B cell (primary cell): ENCODE measurements at regions not wholly inside any gene's neighbourhood (a gene's known extent, or its start where the extent isn't known, plus 50 kb on each side); places are given as distances from the start of the nearest gene placed in this dataset.

ENCODE experiments used
- ATAC-seq: fragments of 200-7000 bp; cut with Tn5 transposase; one replicate; pipeline ENCODE4 v1.10.0; 2021; ENCODE audit warnings: low read depth, mild to moderate bottlenecking, moderate number of reproducible peaks, moderate library complexity
- CTCF ChIA-PET: fragments of 350-600 bp; sonication (Branson Sonifier 250); formaldehyde crosslinking; loops from one replicate; lab custom pipeline; 2021; ENCODE audit warnings: antibody characterized with exemption, inconsistent platforms; lab: Charles Lee
- POLR2A ChIA-PET: fragments of 350-600 bp; sonication (Branson Sonifier 250); formaldehyde crosslinking; loops from one replicate; lab custom pipeline; 2021; ENCODE audit warnings: antibody characterized with exemption; lab: Charles Lee
- DNase-seq: peaks from one replicate; pipeline ENCODE4 v3.0.0; 2013
- H2AFZ ChIP-seq: 2 replicates; pipeline ENCODE4 v1.6.1; 2012; ENCODE audit warnings: mild to moderate bottlenecking, low read depth, low read length; ENCODE audit not compliant: insufficient read depth, poor library complexity, severe bottlenecking
- H3K27ac ChIP-seq, 2 donors: 1 replicate in 1 of 2; 2 replicates in 1 of 2; pipeline ENCODE4 v1.5.1; 2012 to 2013; ENCODE audit warnings: low read length in 2 of 2, mild to moderate bottlenecking in 2 of 2, moderate library complexity in 1 of 2
- H3K27me3 ChIP-seq, 4 experiments: fragments of 200-600 bp in 1 of 4; sonication (generic) in 1 of 4; replicated peaks in 1 of 4; 1 replicate in 2 of 4; 2 replicates in 2 of 4; pipeline versions ENCODE4 v1.6.1 to v1.7.0; 2013 to 2016; ENCODE audit warnings: low read length in 3 of 4, mild to moderate bottlenecking in 2 of 4, mixed read lengths in 1 of 4, moderate library complexity in 1 of 4; ENCODE audit not compliant: insufficient read depth in 4 of 4, control insufficient read depth in 3 of 4; ENCODE audit errors: control extremely low read depth in 1 of 4
- H3K36me3 ChIP-seq, 2 experiments: replicated peaks in 1 of 2; 1 replicate in 1 of 2; 2 replicates in 1 of 2; pipeline versions ENCODE4 v1.6.1 to v1.7.1; 2013; ENCODE audit warnings: low read length in 1 of 2; ENCODE audit not compliant: insufficient read depth in 2 of 2, control insufficient read depth in 1 of 2; ENCODE audit errors: control extremely low read depth in 1 of 2, extremely low read depth in 1 of 2
- H3K4me1 ChIP-seq, 2 donors: fragments of 200-600 bp in 1 of 2; sonication (generic) in 1 of 2; 1 replicate in 1 of 2; 2 replicates in 1 of 2; pipeline versions ENCODE4 v1.5.1 to v1.6.1; 2013 to 2017; ENCODE audit warnings: low read length in 2 of 2; ENCODE audit not compliant: control insufficient read depth in 2 of 2, insufficient read depth in 2 of 2
- H3K4me2 ChIP-seq: replicated peaks from 2 replicates; pipeline ENCODE3; 2012; ENCODE audit warnings: mild to moderate bottlenecking, low read depth, low read length; ENCODE audit not compliant: poor library complexity, severe bottlenecking
- H3K4me3 ChIP-seq, 5 experiments: fragments of 200-600 bp in 1 of 5; sonication (generic) in 1 of 5; 1 replicate in 3 of 5; 2 replicates in 2 of 5; pipeline versions ENCODE4 v1.5.1 to v1.7.0; 2011 to 2016; ENCODE audit warnings: low read length in 4 of 5, mild to moderate bottlenecking in 4 of 5, low read depth in 2 of 5, control low read depth in 1 of 5, moderate library complexity in 1 of 5; ENCODE audit not compliant: insufficient read depth in 1 of 5; ENCODE audit errors: control extremely low read depth in 1 of 5, extremely low read depth in 1 of 5
- H3K79me2 ChIP-seq: fragments of 200-600 bp; sonication (generic); one replicate; pipeline ENCODE4 v1.6.0; 2016; ENCODE audit warnings: low read length; ENCODE audit not compliant: control insufficient read depth, insufficient read depth
- H3K9ac ChIP-seq: fragments of 200-600 bp; sonication (generic); 2 replicates; pipeline ENCODE4 v1.6.1; 2017; ENCODE audit warnings: mild to moderate bottlenecking, low read length, moderate library complexity
- H3K9me3 ChIP-seq, 3 donors: one replicate each; pipeline versions ENCODE4 v1.6.1 to v1.7.1; 2013; ENCODE audit warnings: low read length in 2 of 3; ENCODE audit not compliant: control insufficient read depth in 2 of 3, insufficient read depth in 1 of 3; ENCODE audit errors: control extremely low read depth in 1 of 3
- H4K20me1 ChIP-seq: 2 replicates; pipeline ENCODE4 v1.6.0; 2012; ENCODE audit warnings: mild to moderate bottlenecking, low read length; ENCODE audit not compliant: insufficient read depth, control insufficient read depth, poor library complexity, severe bottlenecking
- H3K27ac Mint-ChIP-seq: one replicate; pipeline ENCODE4 v1.8.0; 2021; ENCODE audit warnings: mixed read lengths
- H3K27me3 Mint-ChIP-seq: one replicate; pipeline ENCODE4 v1.8.0; 2021; ENCODE audit warnings: mixed read lengths
- H3K4me1 Mint-ChIP-seq: one replicate; pipeline ENCODE4 v1.8.0; 2021; ENCODE audit warnings: mixed read lengths
- H3K4me3 Mint-ChIP-seq: one replicate; pipeline ENCODE4 v1.8.0; 2021; ENCODE audit warnings: mixed read lengths
- H3K9me3 Mint-ChIP-seq: one replicate; pipeline ENCODE4 v1.8.0; 2022; ENCODE audit warnings: mixed read lengths; ENCODE audit not compliant: insufficient read depth
- EZH2 ChIP-seq: IDR thresholded peaks from 2 replicates; pipeline ENCODE4 v1.6.1; 2012; ENCODE audit warnings: borderline replicate concordance, low read depth, mild to moderate bottlenecking, moderate library complexity, low read length; ENCODE audit not compliant: insufficient read depth, poor library complexity, severe bottlenecking
- WGBS: methylation state at CpG from one replicate; pipeline ENCODE4 v1.1.5; 2013; ENCODE audit warnings: missing lambda C conversion rate; ENCODE audit not compliant: insufficient coverage; 5-methylcytosine and 5-hydroxymethylcytosine counted together
- intact Hi-C: fragments of 100-400 bp; cut with micrococcal nuclease; formaldehyde crosslinking; loops from one replicate; pipeline ENCODE4 v1.10.0; 2022
- TF ChIP-seq, protein P1 (sequence below): fragments of 200-600 bp; IDR thresholded peaks from one replicate; pipeline ENCODE4 v1.8.0; 2022; ENCODE audit warnings: antibody characterized with exemption, mild to moderate bottlenecking

DNA sequence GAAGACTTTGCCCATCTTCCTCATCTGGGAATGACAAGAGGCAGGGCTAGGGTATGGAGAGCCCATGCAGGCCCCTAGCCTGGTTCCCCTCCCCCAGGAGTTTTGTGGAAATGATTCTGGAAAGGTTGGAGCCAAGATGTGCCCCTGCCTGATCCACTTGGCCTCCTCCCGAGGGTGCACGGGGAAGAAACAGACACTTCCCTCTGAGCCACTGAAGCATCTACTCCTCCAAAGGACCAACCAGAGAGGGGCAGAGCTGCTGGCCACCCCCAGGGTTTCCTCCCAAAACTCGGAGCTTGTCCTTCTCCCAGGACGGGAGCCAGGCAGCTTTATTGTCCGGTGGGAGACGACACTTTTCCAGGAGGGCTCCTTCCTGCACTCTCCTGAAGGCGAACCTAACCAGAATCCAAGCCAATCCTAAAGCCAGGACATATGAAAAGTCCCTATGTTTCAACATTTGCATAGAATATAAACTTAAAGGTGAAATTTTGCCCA is 149.2 kb upstream of the COPS8 start:
- Histone ChIP-seq H3K79me2 (no peaks in the 10 kb centered on the region), H3K27me3 (peaks cover 0 to 5% (median under 1%) of the 10 kb centered on the region in 4 experiments), H3K27ac (no peak overlapping the region), H3K4me3 (no peak overlapping the region), H3K4me2 (no peak overlapping the region), H3K4me1 (no peaks in the 10 kb centered on the region), H2AFZ (no peak overlapping the region), H3K9ac (no peak overlapping the region), H4K20me1 (no peaks in the 10 kb centered on the region), H3K9me3 (no peaks in the 10 kb centered on the region), H3K36me3 (no peaks in the 10 kb centered on the region)
- Mint-ChIP-seq H3K4me1 (no peaks in the 10 kb centered on the region), H3K4me3 (no peak overlapping the region), H3K27me3 (peaks cover 8% of the 10 kb centered on the region), H3K9me3 (no peaks in the 10 kb centered on the region), H3K27ac (no peak overlapping the region)
- WGBS, result 82% methylated on average over 4 of the region's 7 CpGs
- TF ChIP-seq, protein P1, sequence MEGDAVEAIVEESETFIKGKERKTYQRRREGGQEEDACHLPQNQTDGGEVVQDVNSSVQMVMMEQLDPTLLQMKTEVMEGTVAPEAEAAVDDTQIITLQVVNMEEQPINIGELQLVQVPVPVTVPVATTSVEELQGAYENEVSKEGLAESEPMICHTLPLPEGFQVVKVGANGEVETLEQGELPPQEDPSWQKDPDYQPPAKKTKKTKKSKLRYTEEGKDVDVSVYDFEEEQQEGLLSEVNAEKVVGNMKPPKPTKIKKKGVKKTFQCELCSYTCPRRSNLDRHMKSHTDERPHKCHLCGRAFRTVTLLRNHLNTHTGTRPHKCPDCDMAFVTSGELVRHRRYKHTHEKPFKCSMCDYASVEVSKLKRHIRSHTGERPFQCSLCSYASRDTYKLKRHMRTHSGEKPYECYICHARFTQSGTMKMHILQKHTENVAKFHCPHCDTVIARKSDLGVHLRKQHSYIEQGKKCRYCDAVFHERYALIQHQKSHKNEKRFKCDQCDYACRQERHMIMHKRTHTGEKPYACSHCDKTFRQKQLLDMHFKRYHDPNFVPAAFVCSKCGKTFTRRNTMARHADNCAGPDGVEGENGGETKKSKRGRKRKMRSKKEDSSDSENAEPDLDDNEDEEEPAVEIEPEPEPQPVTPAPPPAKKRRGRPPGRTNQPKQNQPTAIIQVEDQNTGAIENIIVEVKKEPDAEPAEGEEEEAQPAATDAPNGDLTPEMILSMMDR, result no peak
- no peak for TF ChIP-seq EZH2
- intact Hi-C loops, result no loop called here
- ATAC-seq, result no peak
- CTCF ChIA-PET, result no interaction called here
- DNase-seq, result no peak
- POLR2A ChIA-PET, result no interaction called here

DNA sequence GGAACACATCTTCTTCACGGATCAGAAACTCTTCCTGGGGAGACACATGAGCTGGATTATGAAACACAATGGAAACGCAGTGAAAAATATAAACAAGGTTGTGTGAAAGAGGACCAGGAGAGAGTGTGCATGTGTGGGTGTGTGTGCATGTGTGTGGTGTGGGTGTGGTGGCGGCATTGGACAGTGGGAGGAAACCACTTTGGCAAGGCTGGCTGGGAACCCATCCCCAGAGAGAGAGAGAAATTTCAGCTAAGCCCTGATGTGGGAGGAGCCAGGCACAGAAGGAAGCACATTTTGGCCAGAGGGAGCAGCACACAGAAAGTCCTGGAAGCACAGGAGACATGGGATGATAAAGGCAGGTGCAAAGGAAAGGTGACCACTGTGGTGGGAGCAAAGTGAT is 147.6 kb upstream of the COPS8 start:
- TF ChIP-seq, protein P1, result no peak
- no peak for TF ChIP-seq EZH2
- no peak overlapping the region for H3K4me3 Mint-ChIP-seq
- H3K27ac Mint-ChIP-seq, result no peak overlapping the region
- Histone ChIP-seq H3K9me3 (no peaks in the 10 kb centered on the region), H4K20me1 (no peaks in the 10 kb centered on the region), H3K36me3 (no peaks in the 10 kb centered on the region), H3K27me3 (peaks cover 0 to 5% (median 0%) of the 10 kb centered on the region in 4 experiments), H3K27ac (no peak overlapping the region), H2AFZ (no peak overlapping the region), H3K4me1 (no peaks in the 10 kb centered on the region), H3K4me2 (no peak overlapping the region), H3K79me2 (no peaks in the 10 kb centered on the region), H3K9ac (no peak overlapping the region), H3K4me3 (no peak overlapping the region)
- H3K27me3 Mint-ChIP-seq, result peaks cover 3% of the 10 kb centered on the region
- WGBS, result 76% methylated on average over 3 of the region's 3 CpGs
- ATAC-seq (no peak), DNase-seq (no peak)
- H3K4me1 Mint-ChIP-seq, result no peaks in the 10 kb centered on the region
- H3K9me3 Mint-ChIP-seq, result no peaks in the 10 kb centered on the region
- intact Hi-C loops, result no loop called here
- ChIA-PET CTCF (no interaction called here), POLR2A (no interaction called here)
